CD4-positive, alpha-beta T cell (primary cell): ENCODE measurements at regions not wholly inside any gene's neighbourhood (a gene's known extent, or its start where the extent isn't known, plus 50 kb on each side); places are given as distances from the start of the nearest gene placed in this dataset.

ENCODE experiments used
- ATAC-seq: fragments of 200-7000 bp; cut with Tn5 transposase; one replicate; pipeline ENCODE4 v1.10.0; 2022; ENCODE audit warnings: mild to moderate bottlenecking; ENCODE audit not compliant: poor library complexity
- CTCF ChIA-PET: fragments of 350-600 bp; sonication (Branson Sonifier 250); formaldehyde crosslinking; loops from one replicate; lab custom pipeline; 2021; ENCODE audit warnings: antibody characterized with exemption, inconsistent platforms; lab: Charles Lee
- POLR2A ChIA-PET: fragments of 350-600 bp; sonication (Branson Sonifier 250); formaldehyde crosslinking; loops from one replicate; lab custom pipeline; 2021; ENCODE audit warnings: antibody characterized with exemption, inconsistent platforms; lab: Charles Lee
- DNase-seq, 14 experiments: peaks; one replicate each; pipeline ENCODE4 v3.0.0-alpha.2; 2013 to 2020; ENCODE audit warnings: mixed read lengths in 2 of 14
- H3K27ac ChIP-seq, 2 donors: one replicate each; pipeline versions ENCODE4 v1.5.1 to v1.7.0; 2013; ENCODE audit warnings: low read length in 2 of 2, low read depth in 1 of 2, mild to moderate bottlenecking in 1 of 2
- H3K27me3 ChIP-seq, 2 experiments: 1 replicate in 1 of 2; 2 replicates in 1 of 2; pipeline versions ENCODE4 v1.6.1 to v1.7.0; 2013; ENCODE audit warnings: low read length in 2 of 2, control low read depth in 1 of 2, mild to moderate bottlenecking in 1 of 2, moderate library complexity in 1 of 2; ENCODE audit not compliant: insufficient read depth in 2 of 2, control insufficient read depth in 1 of 2
- H3K36me3 ChIP-seq: one replicate; pipeline ENCODE4 v1.6.1; 2013; ENCODE audit warnings: low read length, control low read depth; ENCODE audit not compliant: insufficient read depth
- H3K4me1 ChIP-seq: one replicate; pipeline ENCODE4 v1.6.1; 2013; ENCODE audit warnings: low read length, control low read depth; ENCODE audit not compliant: insufficient read depth
- H3K4me3 ChIP-seq: one replicate; pipeline ENCODE4 v1.5.1; 2013; ENCODE audit warnings: mild to moderate bottlenecking, low read length, moderate library complexity
- H3K9me3 ChIP-seq, 2 experiments: 1 replicate in 1 of 2; 2 replicates in 1 of 2; pipeline versions ENCODE4 v1.6.1 to v1.7.0; 2013; ENCODE audit warnings: low read length in 2 of 2, mild to moderate bottlenecking in 2 of 2, control low read depth in 1 of 2, moderate library complexity in 1 of 2; ENCODE audit not compliant: control insufficient read depth in 1 of 2, insufficient read depth in 1 of 2
- H3K27ac Mint-ChIP-seq: one replicate; pipeline ENCODE4 v1.8.0; 2020; ENCODE audit warnings: mixed read lengths
- H3K27me3 Mint-ChIP-seq: one replicate; pipeline ENCODE4 v1.8.0; 2021; ENCODE audit warnings: mixed read lengths
- H3K36me3 Mint-ChIP-seq: one replicate; pipeline ENCODE4 v1.8.0; 2021; ENCODE audit warnings: low read depth, mixed read lengths
- H3K4me1 Mint-ChIP-seq: one replicate; pipeline ENCODE4 v1.8.0; 2021; ENCODE audit warnings: low read depth, mixed read lengths
- H3K4me3 Mint-ChIP-seq: one replicate; pipeline ENCODE4 v1.8.0; 2020; ENCODE audit warnings: mild to moderate bottlenecking, mixed read lengths
- H3K9me3 Mint-ChIP-seq: one replicate; pipeline ENCODE4 v1.8.0; 2020; ENCODE audit warnings: mixed read lengths
- CTCF ChIP-seq: fragments of 200-600 bp; IDR thresholded peaks from one replicate; pipeline ENCODE4 v1.8.0; 2022; ENCODE audit warnings: antibody characterized with exemption, mild to moderate bottlenecking
- intact Hi-C, 2 experiments: fragments of 100-400 bp; cut with DNase I in 1 of 2; cut with micrococcal nuclease in 1 of 2; formaldehyde crosslinking; loops; one replicate each; pipeline versions ENCODE4 v1.15.1 to v1.9.0; 2023 to 2025; cut with DNase I, micrococcal nuclease

GRCh38 chr11:92141159-92141558 is 83.5 kb upstream of the FAT3 start:
- Mint-ChIP-seq H3K9me3 (no peaks in the 10 kb centered on the region), H3K4me3 (no peak overlapping the region), H3K27me3 (no peaks in the 10 kb centered on the region), H3K27ac (no peak overlapping the region), H3K4me1 (no peaks in the 10 kb centered on the region), H3K36me3 (no peaks in the 10 kb centered on the region)
- intact Hi-C loops, result no loop called here
- TF ChIP-seq CTCF, result no peak
- Histone ChIP-seq H3K4me3 (no peak overlapping the region), H3K27ac (no peak overlapping the region), H3K27me3 (no peaks in the 10 kb centered on the region), H3K4me1 (no peaks in the 10 kb centered on the region), H3K9me3 (no peaks in the 10 kb centered on the region), H3K36me3 (no peaks in the 10 kb centered on the region)
- ATAC-seq (no peak), DNase-seq (no peak)
- ChIA-PET POLR2A (no interaction called here), CTCF (no interaction called here)

GRCh38 chr11:92140021-92140420 is 84.6 kb upstream of the FAT3 start:
- Mint-ChIP-seq H3K36me3 (no peaks in the 10 kb centered on the region), H3K27me3 (no peaks in the 10 kb centered on the region), H3K27ac (no peak overlapping the region), H3K4me1 (no peaks in the 10 kb centered on the region), H3K4me3 (no peak overlapping the region), H3K9me3 (peaks cover 2% of the 10 kb centered on the region)
- TF ChIP-seq CTCF, result no peak
- ChIA-PET CTCF (no interaction called here), POLR2A (no interaction called here)
- ATAC-seq, result no peak
- Histone ChIP-seq H3K4me3 (no peak overlapping the region), H3K27ac (no peak overlapping the region), H3K27me3 (no peaks in the 10 kb centered on the region), H3K4me1 (no peaks in the 10 kb centered on the region), H3K9me3 (no peaks in the 10 kb centered on the region), H3K36me3 (no peaks in the 10 kb centered on the region)
- intact Hi-C loops, result no loop called here
- DNase-seq, result no peak

GRCh38 chr11:92138296-92138695 is 86.3 kb upstream of the FAT3 start:
- Histone ChIP-seq H3K36me3 (no peaks in the 10 kb centered on the region), H3K4me1 (no peaks in the 10 kb centered on the region), H3K4me3 (no peak overlapping the region), H3K27ac (no peak overlapping the region), H3K9me3 (no peaks in the 10 kb centered on the region), H3K27me3 (no peaks in the 10 kb centered on the region)
- intact Hi-C loops, result no loop called here
- H3K27ac Mint-ChIP-seq, result no peak overlapping the region
- no peak for TF ChIP-seq CTCF
- CTCF ChIA-PET, result no interaction called here
- ATAC-seq, result no peak
- no peak overlapping the region for H3K4me3 Mint-ChIP-seq
- no peaks in the 10 kb centered on the region for H3K4me1 Mint-ChIP-seq
- no peak for DNase-seq
- peaks cover 4% of the 10 kb centered on the region for H3K9me3 Mint-ChIP-seq
- H3K36me3 Mint-ChIP-seq, result no peaks in the 10 kb centered on the region
- POLR2A ChIA-PET, result no interaction called here
- no peaks in the 10 kb centered on the region for H3K27me3 Mint-ChIP-seq
